ENCODE measurements at regions not wholly inside any gene's neighbourhood (a gene's known extent, or its start where the extent isn't known, plus 50 kb on each side); places are given as distances from the start of the nearest gene placed in this dataset.

- DNase-seq, result no peak
These were observed 217.1 kb upstream of the PFKP start for GRCh38 chr10:2850202-2850601.

DNA sequence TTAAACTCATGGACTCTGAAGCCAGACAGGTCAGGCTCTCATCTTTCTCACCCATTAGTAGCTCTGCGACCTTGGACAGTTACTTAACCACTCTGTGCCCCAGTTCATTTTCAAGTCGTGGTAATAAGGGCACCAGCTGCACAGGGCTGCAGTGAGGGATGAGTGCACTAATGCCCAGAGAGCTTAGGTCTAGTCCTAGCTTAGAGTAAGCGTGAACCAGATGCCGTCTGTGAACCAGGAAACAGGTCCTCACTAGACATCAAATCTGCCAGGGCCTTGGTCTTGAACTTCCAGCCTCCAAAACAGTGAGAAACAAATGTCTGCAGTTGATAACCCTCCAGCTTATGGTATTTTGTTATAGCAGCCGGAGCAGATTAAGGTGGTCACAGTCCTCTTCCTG is 222.4 kb upstream of the PFKP start:
- DNase-seq, result no peak

DNA sequence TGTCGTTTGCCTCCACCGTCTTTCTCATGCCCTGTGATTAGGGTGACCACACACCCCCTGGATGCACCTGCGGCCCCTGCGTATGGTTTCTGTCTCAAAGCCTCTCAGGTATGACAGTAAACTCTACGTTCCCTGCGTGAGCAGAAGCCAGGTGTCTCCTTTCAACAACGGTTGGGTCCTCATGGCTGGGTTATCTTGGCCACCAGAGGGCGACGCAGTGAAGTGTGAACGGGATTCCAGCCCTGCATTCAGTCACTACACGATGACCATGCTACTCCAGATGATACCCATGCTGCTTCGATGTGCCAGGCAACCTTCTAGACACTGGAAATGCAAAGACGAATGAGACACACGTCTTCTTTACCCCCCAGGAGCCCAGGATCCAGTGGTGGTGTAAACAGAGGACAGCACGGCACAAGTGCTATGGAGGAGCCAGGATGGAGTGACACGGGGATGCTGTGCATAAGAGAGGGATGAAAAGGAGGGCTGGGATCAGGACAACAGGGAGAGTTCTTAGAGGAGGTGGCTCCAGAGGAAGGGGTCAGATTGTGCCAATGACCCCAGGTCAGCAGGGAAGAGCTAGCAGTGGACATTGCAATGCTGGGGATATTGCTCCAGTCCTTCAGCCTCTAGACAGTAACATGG is 228.1 kb upstream of the PFKP start:
- DNase-seq, result peak; percentile 26

GRCh38 chr10:2837674-2838073 is 229.7 kb upstream of the PFKP start:
- DNase-seq, result no peak

DNA sequence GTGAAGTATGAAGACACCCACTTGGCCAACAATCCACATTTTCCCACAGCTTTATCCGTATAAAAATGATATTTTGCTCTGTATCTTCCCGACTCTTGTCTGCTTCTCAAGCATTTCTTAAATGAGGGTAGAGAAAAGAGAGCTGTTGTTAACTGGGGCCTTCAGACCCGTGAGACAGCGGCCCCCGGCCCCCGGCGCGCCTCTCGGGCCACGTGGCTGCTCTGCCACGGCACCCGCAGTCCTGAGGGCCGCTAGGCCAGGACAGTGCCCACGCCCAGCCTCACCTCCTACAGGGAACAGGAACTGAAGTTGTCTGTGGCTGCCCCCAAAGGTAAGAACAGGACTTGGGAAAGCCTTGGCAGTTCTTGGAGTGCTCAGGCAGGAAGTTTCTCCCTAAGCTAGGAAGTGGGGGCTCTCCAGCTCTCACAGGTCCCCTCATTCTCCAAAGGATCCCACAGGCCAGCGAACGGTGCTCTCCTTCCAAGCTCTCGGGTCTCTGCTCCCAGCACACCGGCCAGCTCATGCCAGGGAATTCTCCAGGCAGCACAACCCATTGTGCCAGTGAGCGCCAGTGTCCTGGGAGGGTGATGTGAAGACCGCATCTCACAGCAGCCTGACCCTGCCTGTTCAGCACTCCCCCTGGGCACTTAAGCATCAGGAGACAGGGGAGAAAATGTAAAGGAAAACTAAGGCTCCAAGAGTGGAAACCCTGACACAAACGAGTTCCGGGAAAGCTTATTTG is 230.3 kb upstream of the PFKP start:
- no peak for DNase-seq

GRCh38 chr10:2834214-2834613 is 233.1 kb upstream of the PFKP start:
- no peak for DNase-seq

DNA sequence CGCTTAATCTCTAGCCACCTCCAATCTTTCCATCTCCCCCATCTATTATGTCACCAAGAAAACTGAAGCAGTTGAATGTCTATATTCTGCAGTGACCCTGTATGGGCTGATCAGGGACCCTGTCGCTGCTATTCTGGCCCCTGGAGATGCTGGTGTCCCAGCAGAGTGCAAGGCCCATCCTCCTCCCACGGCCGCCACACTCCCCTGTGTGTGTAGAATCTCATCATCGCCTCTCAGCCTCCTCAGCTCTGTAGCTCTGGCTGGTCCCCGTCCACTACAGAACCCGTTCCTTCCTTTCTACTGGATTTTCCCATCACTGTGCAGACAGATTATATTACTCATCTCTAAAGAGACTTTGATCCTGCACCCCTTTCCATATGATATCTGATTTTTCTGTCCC is 235.8 kb upstream of the PFKP start:
- DNase-seq, result no peak

DNA sequence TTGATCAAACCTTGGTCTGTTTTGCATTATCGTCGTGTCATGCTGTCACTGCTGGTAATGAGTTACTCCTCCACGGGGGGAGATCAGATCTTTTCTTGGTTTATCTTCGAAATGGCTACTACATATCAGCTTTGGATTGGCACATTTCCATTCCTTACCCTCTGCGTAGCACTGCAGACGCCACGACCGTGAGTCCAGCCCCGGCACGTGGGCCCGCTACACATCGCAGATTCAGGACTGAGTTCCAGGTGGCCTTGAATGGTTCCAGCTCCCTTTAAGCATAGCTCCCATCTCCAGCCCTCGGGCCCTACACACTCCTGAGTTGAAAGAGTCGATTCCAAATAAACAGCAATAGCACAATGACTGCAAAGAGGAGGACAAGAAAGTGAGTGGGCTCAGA is 238.6 kb upstream of the PFKP start:
- no peak for DNase-seq

DNA sequence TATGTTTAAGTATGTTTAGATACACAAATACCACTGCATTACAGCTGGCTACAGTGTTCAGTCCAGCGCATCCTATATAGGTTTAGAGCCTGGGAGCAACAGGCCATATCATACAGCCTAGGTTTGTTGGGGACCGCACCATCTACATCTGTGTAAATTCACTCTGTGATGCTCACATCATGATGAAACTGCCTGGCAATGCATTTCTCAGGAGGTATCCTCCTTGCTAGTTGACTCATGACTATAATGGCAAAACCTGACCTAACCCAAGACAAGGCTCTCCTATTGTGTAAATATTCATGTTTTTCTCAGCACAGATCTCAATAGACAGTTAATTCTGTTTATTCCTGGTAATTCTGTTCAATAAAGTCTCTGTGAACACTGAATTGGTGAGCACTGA is 240.7 kb upstream of the PFKP start:
- DNase-seq, result no peak

GRCh38 chr10:2825841-2826240 is 241.5 kb upstream of the PFKP start:
- DNase-seq, result no peak

- DNase-seq, result no peak
These were observed 249.3 kb upstream of the PFKP start for GRCh38 chr10:2817940-2818636.

DNA sequence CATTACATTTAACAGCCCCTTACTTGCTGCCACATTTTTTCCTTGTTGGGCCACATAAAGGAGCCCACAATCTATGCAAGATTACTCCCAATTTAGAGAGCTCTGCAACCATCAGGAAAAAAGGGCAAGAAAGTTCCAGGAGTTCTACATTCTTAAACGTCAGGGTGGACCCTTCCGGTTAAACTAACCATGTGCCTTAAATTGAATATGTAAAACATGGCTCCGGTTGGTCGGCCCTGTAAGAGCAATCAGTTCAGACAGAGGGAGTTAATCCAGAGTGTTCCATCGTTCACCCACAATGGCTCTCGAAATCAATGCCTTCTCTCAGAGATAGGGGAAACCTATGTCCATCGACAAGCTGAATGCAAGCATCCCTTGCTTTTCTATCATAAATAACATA is 253.7 kb upstream of the PFKP start:
- DNase-seq, result no peak

GRCh38 chr10:2813286-2813685 is 254.1 kb upstream of the PFKP start:
- no peak for DNase-seq

DNA sequence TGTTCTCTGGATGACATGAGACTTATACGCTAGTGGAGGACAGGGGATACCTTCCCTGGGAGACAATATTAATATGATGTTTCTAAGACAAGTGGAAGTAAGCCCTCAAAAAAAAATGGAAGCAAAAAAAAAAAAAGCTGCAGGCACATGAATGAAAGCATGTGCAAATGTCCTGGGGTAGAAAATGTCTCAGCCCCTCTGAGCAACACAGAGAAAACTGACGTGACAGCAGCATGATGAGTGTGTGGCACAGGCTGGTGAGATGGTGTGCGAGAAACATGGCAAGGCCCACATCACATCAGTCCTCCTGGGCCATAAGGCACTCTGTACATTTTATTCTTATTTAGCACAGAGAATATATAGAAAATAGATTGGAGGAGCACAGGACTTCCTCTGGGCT is 254.7 kb upstream of the PFKP start:
- no peak for DNase-seq

- DNase-seq, result no peak
These were observed 267.2 kb upstream of the PFKP start for GRCh38 chr10:2800178-2800577.

DNA sequence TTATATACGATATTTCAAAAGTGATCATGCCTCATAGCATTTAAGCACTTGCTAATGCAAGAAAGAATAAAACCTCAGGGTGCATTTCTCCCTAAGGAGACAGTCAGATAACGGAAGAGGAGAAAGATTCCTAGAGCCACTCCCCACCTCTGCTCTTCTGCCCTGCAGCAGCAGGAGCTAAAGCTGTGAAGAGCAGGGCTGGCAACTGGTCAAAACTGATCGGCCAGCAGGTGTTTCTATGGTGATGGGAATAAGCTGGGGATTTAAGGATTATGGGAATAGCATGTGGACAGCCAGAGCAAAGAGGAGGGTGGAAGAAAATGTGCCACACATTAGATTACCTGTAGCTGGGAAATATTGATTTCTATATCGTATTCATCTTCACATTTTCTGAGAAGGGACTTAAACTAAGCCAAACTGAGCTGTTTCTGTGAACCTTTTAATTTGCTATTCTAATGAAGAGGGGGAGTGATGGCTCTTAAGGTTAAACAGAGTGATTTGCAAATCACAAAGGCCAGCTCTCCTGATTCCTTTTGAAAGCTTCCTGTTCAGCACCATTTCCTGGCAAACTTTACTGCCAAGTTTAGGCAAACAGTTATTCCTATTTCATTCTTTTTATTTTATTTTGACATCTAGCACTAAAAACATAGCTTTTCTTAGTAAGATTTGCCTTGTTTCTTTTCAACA is 268.9 kb upstream of the PFKP start:
- DNase-seq, result no peak

DNA sequence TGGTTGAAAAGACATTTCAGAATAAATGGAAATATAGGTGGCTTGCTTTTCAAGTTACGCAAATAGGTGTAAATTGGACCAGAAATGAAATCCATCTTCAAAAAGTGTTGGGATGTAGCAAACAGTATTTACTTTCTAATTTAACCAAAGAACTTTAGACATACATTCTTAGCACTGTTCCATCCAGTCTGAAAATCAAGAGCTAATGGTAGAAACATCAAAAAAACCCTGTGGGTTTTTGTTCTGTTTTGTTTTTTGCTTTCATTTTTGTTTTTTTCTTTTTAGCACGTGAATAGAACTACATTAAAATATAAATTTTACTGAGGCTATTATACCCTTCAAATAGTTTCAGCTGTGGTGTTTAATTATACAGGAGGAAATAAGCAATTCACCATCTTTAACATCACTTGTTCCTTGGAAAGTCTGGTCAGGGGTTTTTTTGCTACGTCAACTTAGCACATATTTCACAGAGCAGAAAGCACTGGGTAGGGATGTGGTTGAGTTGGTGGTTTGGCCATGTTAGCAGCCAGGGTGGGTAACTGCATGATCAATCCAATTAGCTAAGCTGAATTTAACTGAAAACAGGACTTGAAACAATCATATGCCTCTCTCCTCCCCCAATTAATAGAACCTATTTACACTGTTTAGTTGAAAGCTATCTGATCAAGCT is 275.4 kb upstream of the PFKP start:
- DNase-seq, result no peak

DNA sequence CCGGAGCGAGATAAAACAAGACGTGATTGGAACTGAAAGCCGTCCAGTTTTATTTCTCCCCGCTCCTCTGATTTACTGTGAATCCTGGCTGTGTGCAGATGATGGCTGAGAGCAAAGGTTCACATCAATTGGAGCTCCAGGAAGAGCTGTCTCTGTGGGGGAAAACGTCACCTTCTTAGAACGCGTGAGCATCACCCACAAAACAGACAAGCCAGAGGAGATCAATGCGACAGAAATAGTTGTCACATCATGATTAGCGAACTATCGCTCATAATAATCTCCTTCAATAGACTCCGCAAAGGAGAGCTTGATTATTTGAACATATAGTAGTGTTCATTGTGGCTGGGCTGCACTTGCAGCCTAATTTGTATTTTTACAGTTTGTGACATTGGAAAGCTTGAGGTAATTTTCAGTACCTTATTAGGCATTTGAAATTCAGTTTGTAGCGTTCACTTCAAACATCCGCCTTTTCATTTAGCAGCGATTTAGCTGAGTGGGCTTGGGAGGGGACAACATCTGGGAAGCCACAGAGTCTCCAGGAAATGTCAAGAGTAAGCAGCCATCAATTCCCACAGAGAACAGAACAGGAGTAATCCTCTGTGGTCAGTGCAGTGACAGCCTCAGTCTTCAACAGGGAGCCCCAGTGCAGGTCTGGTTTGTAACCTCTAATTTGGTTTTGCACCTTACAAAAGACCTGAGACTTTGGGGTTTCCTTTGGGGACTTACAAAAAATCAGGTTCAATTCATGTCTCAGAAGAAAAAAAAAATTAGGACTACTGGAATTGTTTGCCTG is 276.8 kb upstream of the PFKP start:
- no peak for DNase-seq

GRCh38 chr10:2786251-2786650 is 281.1 kb upstream of the PFKP start:
- no peak for DNase-seq

- DNase-seq, result no peak
These were observed 282.6 kb upstream of the PFKP start for GRCh38 chr10:2784766-2785165.

DNA sequence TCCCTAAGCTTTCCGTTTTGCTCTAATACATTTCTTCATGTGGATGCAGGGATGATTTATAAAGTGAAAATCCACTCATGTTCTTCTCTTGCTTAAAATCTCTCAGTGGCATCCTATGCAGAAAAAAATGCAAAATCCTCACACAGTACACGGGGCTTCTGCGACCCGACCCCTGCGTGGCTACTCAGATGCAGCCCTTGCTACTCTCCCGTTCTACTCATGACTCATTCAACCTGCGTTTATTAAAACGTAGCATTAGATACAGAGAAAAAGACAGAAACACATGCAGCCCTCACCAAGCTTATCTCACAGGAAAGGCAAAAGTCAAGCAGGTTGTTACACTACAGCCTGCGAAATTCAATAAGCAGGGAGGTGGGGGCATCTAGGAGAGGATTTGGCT is 284.4 kb upstream of the PFKP start:
- DNase-seq, result no peak

GRCh38 chr10:2782265-2782664 is 285.1 kb upstream of the PFKP start:
- no peak for DNase-seq

All from stimulated activated CD4-positive, alpha-beta T cell treated with anti-CD3 and anti-CD28 coated beads, Interleukin-4, amount 100 ng/mL, for 24 hours (primary cell).